ENCODE measurements at regions not wholly inside any gene's neighbourhood (a gene's known extent, or its start where the extent isn't known, plus 50 kb on each side); places are given as distances from the start of the nearest gene placed in this dataset.

DNA sequence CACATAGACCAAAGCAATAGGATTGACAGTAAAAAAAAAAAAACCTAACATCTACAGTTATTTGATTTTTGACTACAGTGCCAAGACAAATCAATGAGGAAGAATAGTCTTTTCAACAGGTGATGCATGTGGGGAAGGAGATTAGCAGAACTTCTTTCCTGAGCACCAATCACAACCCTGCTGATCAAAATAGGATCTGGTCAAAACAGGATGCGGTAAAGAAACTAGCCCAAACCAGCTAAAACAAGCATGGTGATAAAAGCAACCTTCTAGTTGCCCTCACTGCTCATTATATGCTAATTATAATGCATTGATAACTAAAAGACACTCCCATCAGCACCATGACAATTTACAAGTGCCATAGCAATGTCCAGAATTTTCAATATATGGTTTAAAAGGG lies 667.5 kb downstream of the GRXCR1 start:
- no peak overlapping the region for H3K27ac ChIP-seq (ENCODE audit: insufficient read depth, low read depth, low read length)
- FAIRE-seq (no peak), DNase-seq (ENCODE audit: low read depth, low spot score) (no peak)
- no peak overlapping the region for H3K4me2 ChIP-seq (ENCODE audit: insufficient read depth, low read length)
- H3K79me2 ChIP-seq (ENCODE audit: control insufficient read depth, insufficient read depth, low read length), result no peaks in the 10 kb centered on the region
- no peaks in the 10 kb centered on the region for H3K36me3 ChIP-seq (ENCODE audit: control insufficient read depth in 2 of 2, extremely low read depth in 1 of 2, insufficient read depth in 2 of 2, low read length in 2 of 2)
- peaks cover 6% of the 10 kb centered on the region for H3K9me3 ChIP-seq (replicated peaks; ENCODE audit: control insufficient read depth, insufficient read depth, low read length)
- H2AFZ ChIP-seq (ENCODE audit: low read depth, low read length), result no peak overlapping the region
- BruUV-seq (replicated peaks), result no TSS peak
- no peak for TF ChIP-seq JUN (IDR thresholded peaks at IDR 0.05; ENCODE audit: borderline replicate concordance, insufficient read depth, insufficient read length, low read depth)
- TF ChIP-seq FOS (IDR thresholded peaks at IDR 0.05; ENCODE audit: borderline replicate concordance, insufficient read depth, low read length), result no peak
- TF ChIP-seq, protein P1, sequence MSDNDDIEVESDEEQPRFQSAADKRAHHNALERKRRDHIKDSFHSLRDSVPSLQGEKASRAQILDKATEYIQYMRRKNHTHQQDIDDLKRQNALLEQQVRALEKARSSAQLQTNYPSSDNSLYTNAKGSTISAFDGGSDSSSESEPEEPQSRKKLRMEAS (IDR thresholded peaks at IDR 0.05; ENCODE audit: insufficient read depth, insufficient read length), result no peak
- TF ChIP-seq, protein P2, sequence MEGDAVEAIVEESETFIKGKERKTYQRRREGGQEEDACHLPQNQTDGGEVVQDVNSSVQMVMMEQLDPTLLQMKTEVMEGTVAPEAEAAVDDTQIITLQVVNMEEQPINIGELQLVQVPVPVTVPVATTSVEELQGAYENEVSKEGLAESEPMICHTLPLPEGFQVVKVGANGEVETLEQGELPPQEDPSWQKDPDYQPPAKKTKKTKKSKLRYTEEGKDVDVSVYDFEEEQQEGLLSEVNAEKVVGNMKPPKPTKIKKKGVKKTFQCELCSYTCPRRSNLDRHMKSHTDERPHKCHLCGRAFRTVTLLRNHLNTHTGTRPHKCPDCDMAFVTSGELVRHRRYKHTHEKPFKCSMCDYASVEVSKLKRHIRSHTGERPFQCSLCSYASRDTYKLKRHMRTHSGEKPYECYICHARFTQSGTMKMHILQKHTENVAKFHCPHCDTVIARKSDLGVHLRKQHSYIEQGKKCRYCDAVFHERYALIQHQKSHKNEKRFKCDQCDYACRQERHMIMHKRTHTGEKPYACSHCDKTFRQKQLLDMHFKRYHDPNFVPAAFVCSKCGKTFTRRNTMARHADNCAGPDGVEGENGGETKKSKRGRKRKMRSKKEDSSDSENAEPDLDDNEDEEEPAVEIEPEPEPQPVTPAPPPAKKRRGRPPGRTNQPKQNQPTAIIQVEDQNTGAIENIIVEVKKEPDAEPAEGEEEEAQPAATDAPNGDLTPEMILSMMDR (IDR thresholded peaks at IDR 0.05; ENCODE audit: extremely low read depth in 1 of 2, insufficient read depth in 1 of 2, low read depth in 1 of 2, low read length in 2 of 2), result no peak
- no peak for TF ChIP-seq EZH2 (IDR thresholded peaks at IDR 0.05; ENCODE audit: borderline replicate concordance, low read depth, low read length, severe bottlenecking)
- no peak for TF ChIP-seq POLR2AphosphoS5 (IDR thresholded peaks at IDR 0.05; ENCODE audit: insufficient read depth, low read depth, low read length)
- TF ChIP-seq MYC (IDR thresholded peaks at IDR 0.05; ENCODE audit: low read depth, low read length), result no peak
- TF ChIP-seq GATA2 (IDR thresholded peaks at IDR 0.05; ENCODE audit: insufficient read depth, insufficient read length, low read depth, low read length), result no peak
- no peak for TF ChIP-seq POLR2A (IDR thresholded peaks at IDR 0.05; ENCODE audit: low read depth, low read length)
- CTCF ChIA-PET, result no interaction called here
- intact Hi-C loops (cut with micrococcal nuclease), result no loop called here
- H3K4me1 ChIP-seq (ENCODE audit: control insufficient read depth, extremely low read depth, insufficient read depth, low read length), result no peaks in the 10 kb centered on the region
- POLR2A ChIA-PET, result no interaction called here
- dilution Hi-C loops (cut with MboI; ENCODE audit: extremely low pct_ligation_motif_present, low sequenced_read_pairs), result no loop called here
- no peaks in the 10 kb centered on the region for H3K27me3 ChIP-seq (ENCODE audit: control insufficient read depth in 2 of 2, insufficient read depth in 2 of 2, low read length in 2 of 2)
- H4K20me1 ChIP-seq (replicated peaks; ENCODE audit: control insufficient read depth, extremely low read depth, insufficient read depth, low read length), result no peaks in the 10 kb centered on the region
- no peak overlapping the region for H3K4me3 ChIP-seq (replicated peaks in 1 of 3; ENCODE audit: insufficient read depth in 1 of 3, low read depth in 1 of 3, low read length in 3 of 3)
- no peak overlapping the region for H3K9ac ChIP-seq (replicated peaks; ENCODE audit: extremely low read depth, insufficient read depth, low read length)
- H3K9me1 ChIP-seq (replicated peaks; ENCODE audit: control insufficient read depth, extremely low read depth, insufficient read depth, low read length), result no peaks in the 10 kb centered on the region
